GM19025 (cell line): ENCODE measurements at regions not wholly inside any gene's neighbourhood (a gene's known extent, or its start where the extent isn't known, plus 50 kb on each side); places are given as distances from the start of the nearest gene placed in this dataset.

Source experiments
- ATAC-seq: cut with Tn5 transposase; IDR thresholded peaks from one replicate; pipeline ENCODE4 v1.9.1; 2021; ENCODE audit warnings: mild to moderate bottlenecking, low read depth, moderate library complexity; ENCODE audit not compliant: unreplicated experiment

DNA sequence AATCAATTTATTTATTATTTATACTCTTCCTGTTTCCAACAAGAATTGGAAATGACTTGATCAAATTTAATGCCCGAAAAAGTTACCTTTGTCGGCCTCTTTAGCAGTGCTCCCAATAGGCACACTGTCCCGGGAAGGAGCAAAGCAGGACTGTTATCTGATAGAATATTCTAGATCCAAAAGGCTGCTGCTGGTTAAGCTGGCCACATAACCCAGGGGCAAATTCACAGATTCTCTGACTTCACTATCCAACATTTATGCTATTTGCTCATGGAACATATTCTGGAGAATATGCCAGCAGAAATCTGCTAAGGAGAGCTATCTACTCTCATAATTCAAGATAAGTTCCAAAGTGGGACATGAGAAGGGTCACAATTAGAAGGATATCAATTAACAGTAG, 100.2 kb upstream of the DMAC1 start:
- no peak for ATAC-seq

DNA sequence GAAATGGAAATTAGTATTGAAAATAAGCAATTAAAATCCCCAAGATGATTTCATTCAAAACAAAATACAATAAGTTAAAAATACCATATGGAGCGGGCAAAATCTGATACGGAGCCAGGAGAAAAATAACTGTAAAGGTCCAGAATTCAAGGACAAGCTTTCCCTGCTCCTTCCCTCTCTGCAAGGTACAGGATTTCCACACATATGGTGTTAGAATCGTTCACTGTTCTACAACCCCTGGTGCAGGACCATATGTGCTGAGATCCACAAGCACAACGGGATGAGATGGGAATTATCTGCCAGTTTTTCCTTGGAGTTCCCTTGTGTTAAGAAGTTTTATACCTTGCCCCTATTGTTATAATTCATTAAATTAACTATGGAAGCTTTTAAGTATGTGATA, 94.7 kb upstream of the DMAC1 start:
- no peak for ATAC-seq

DNA sequence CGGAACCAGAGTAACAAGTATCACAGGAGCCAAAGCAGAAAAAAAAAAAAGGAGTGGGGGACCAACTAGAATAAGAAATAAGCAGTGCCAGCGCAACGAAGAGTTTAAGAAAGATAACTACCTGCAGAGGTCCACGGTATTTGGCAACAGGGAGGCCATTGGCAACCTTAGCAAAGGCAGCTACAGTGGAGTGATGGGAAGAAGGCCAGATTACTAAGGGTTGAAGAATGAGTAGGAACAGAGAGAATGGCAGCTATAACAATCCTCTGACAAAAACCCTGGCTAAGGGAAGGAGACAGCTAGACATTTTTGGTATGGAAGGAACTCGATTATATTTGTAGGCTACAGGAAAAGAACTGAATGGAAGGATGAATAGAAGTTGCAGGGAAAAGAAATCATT, 93.4 kb upstream of the DMAC1 start:
- no peak for ATAC-seq

- no peak for ATAC-seq
These were observed 80.1 kb upstream of the DMAC1 start for GRCh38 chr9:7879551-7880245.

DNA sequence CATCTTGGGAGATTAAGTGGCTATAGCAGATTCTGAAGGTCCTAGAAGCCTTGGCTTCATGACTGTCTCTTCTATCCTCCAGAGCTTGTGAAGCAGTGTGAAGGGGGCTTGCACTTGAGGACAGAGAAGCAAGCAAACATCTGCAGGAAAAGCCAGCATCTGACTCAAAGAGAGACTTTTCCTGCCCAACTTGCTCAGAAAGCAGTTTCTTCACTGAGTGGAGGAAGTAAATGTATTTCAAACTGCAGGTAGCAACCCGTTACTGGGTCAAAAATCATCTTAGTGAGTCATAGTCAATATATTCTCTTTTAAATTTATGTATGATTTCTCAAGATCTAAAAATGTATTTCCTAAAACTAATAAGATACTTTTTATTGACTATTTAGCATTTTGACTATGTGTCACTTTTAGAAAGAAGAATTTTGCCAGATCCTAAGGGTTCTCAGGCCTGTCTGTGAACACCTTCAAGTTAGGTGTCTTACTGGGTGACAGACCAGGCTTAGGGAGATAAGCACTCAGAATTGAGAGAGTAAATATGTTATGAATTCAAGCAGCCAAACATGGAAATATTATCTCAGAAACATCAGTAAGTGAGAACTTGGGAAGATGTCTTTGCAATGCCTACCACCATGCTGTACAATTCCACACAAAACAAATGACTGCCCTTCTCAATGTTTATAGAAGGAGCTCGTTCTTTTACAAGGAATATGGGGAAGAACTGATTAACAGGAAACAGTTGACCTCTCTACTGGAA, 72.6 kb upstream of the DMAC1 start:
- no peak for ATAC-seq

DNA sequence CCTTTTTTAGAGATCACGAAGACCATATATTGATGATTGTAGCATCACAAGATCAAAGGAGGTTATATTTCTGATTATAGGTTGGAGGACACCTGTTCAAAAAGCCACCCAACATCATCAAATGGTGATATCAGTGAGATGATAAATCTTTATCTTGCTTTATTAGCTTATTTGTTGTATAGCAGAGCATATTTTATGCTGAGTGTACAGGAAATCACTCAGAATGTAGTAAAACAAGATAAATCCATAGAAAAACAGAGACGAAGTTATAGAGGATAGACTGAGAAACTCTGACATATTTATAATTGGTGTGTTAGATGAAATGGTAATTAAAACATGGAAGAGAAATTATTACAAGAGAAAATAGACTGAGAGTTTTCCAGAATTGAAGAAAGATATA, 69.8 kb upstream of the DMAC1 start:
- ATAC-seq: no peak

GRCh38 chr9:7862170-7862569, 62.6 kb upstream of the DMAC1 start:
- no peak for ATAC-seq

GRCh38 chr9:7861086-7861485, 61.5 kb upstream of the DMAC1 start:
- ATAC-seq: no peak

DNA sequence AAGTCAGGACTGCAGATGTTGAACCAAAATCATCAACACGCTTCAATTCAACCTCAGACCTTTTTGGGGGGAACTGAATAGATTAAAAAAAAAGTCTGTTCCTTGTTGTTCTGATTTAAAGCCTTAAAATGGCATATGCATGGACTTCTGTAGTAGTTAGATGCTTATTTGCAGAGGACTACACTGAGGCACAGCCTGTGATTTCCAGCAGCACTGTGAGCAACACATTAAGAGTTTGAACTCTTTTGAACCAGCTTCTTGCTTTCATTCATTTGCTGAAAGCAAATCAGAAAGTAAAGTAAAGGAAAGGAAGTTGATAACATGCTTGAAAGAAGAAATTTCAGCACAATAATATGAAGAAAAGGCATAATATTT, 60.7 kb upstream of the DMAC1 start:
- no peak for ATAC-seq

- no peak for ATAC-seq
These were observed 60.2 kb upstream of the DMAC1 start for GRCh38 chr9:7859701-7860334.

DNA sequence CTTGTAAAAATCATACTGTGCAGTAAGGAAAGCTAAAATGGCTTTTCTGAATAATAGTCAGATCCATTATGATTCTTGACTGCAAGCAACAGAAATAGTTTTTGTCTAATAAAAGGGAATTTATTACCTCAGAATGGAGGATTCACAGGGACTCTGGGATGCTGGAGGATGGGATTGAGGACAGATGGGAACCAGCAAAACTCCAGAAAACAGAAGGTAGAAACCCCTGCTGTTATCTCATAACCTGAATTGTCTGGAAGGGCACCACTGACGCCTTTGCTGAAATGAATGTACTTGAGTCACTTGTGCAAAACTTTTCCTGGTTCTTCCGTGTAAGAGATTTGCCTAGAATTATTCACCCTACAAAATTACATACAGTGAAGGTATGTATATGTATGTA, 58.6 kb upstream of the DMAC1 start:
- no peak for ATAC-seq

DNA sequence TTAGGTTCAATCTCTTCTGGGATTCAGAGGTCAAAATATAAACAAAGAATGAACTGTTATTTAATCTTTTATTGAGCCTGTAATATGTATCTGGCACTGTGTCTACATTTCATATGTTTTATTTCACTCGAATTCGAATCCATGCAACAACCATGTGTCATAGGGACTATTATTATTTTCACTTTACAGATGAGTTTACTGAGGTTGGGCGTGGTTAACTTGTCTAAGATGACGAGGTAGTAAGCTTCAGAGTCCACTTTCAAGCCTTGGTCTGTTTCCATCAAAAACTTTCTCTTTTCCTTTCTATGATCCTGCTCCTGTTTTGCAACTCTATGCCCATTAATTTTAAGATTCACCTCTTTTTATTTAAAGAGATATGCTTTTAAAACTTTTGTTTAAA, 55.2 kb upstream of the DMAC1 start:
- ATAC-seq: no peak
